CD4-positive, alpha-beta T cell (primary cell): ENCODE measurements at regions not wholly inside any gene's neighbourhood (a gene's known extent, or its start where the extent isn't known, plus 50 kb on each side); places are given as distances from the start of the nearest gene placed in this dataset.

ENCODE experiments used
- ATAC-seq: fragments of 200-7000 bp; cut with Tn5 transposase; one replicate; pipeline ENCODE4 v1.10.0; 2022; ENCODE audit warnings: mild to moderate bottlenecking; ENCODE audit not compliant: poor library complexity
- CTCF ChIA-PET: fragments of 350-600 bp; sonication (Branson Sonifier 250); formaldehyde crosslinking; loops from one replicate; lab custom pipeline; 2021; ENCODE audit warnings: antibody characterized with exemption, inconsistent platforms; lab: Charles Lee
- POLR2A ChIA-PET: fragments of 350-600 bp; sonication (Branson Sonifier 250); formaldehyde crosslinking; loops from one replicate; lab custom pipeline; 2021; ENCODE audit warnings: antibody characterized with exemption, inconsistent platforms; lab: Charles Lee
- DNase-seq, 14 experiments: peaks; one replicate each; pipeline ENCODE4 v3.0.0-alpha.2; 2013 to 2020; ENCODE audit warnings: mixed read lengths in 2 of 14
- H3K27ac ChIP-seq, 2 donors: one replicate each; pipeline versions ENCODE4 v1.5.1 to v1.7.0; 2013; ENCODE audit warnings: low read length in 2 of 2, low read depth in 1 of 2, mild to moderate bottlenecking in 1 of 2
- H3K27me3 ChIP-seq, 2 experiments: 1 replicate in 1 of 2; 2 replicates in 1 of 2; pipeline versions ENCODE4 v1.6.1 to v1.7.0; 2013; ENCODE audit warnings: low read length in 2 of 2, control low read depth in 1 of 2, mild to moderate bottlenecking in 1 of 2, moderate library complexity in 1 of 2; ENCODE audit not compliant: insufficient read depth in 2 of 2, control insufficient read depth in 1 of 2
- H3K36me3 ChIP-seq: one replicate; pipeline ENCODE4 v1.6.1; 2013; ENCODE audit warnings: low read length, control low read depth; ENCODE audit not compliant: insufficient read depth
- H3K4me1 ChIP-seq: one replicate; pipeline ENCODE4 v1.6.1; 2013; ENCODE audit warnings: low read length, control low read depth; ENCODE audit not compliant: insufficient read depth
- H3K4me3 ChIP-seq: one replicate; pipeline ENCODE4 v1.5.1; 2013; ENCODE audit warnings: mild to moderate bottlenecking, low read length, moderate library complexity
- H3K9me3 ChIP-seq, 2 experiments: 1 replicate in 1 of 2; 2 replicates in 1 of 2; pipeline versions ENCODE4 v1.6.1 to v1.7.0; 2013; ENCODE audit warnings: low read length in 2 of 2, mild to moderate bottlenecking in 2 of 2, control low read depth in 1 of 2, moderate library complexity in 1 of 2; ENCODE audit not compliant: control insufficient read depth in 1 of 2, insufficient read depth in 1 of 2
- H3K27ac Mint-ChIP-seq: one replicate; pipeline ENCODE4 v1.8.0; 2020; ENCODE audit warnings: mixed read lengths
- H3K27me3 Mint-ChIP-seq: one replicate; pipeline ENCODE4 v1.8.0; 2021; ENCODE audit warnings: mixed read lengths
- H3K36me3 Mint-ChIP-seq: one replicate; pipeline ENCODE4 v1.8.0; 2021; ENCODE audit warnings: low read depth, mixed read lengths
- H3K4me1 Mint-ChIP-seq: one replicate; pipeline ENCODE4 v1.8.0; 2021; ENCODE audit warnings: low read depth, mixed read lengths
- H3K4me3 Mint-ChIP-seq: one replicate; pipeline ENCODE4 v1.8.0; 2020; ENCODE audit warnings: mild to moderate bottlenecking, mixed read lengths
- H3K9me3 Mint-ChIP-seq: one replicate; pipeline ENCODE4 v1.8.0; 2020; ENCODE audit warnings: mixed read lengths
- CTCF ChIP-seq: fragments of 200-600 bp; IDR thresholded peaks from one replicate; pipeline ENCODE4 v1.8.0; 2022; ENCODE audit warnings: antibody characterized with exemption, mild to moderate bottlenecking
- intact Hi-C, 2 experiments: fragments of 100-400 bp; cut with DNase I in 1 of 2; cut with micrococcal nuclease in 1 of 2; formaldehyde crosslinking; loops; one replicate each; pipeline versions ENCODE4 v1.15.1 to v1.9.0; 2023 to 2025; cut with DNase I, micrococcal nuclease

GRCh38 chr1:104856091-104856490 lies 1106.4 kb downstream of the AMY1C start:
- Mint-ChIP-seq H3K4me1 (no peaks in the 10 kb centered on the region), H3K27ac (no peak overlapping the region), H3K36me3 (no peaks in the 10 kb centered on the region), H3K4me3 (no peak overlapping the region), H3K9me3 (peaks cover 7% of the 10 kb centered on the region), H3K27me3 (no peaks in the 10 kb centered on the region)
- Histone ChIP-seq H3K9me3 (peaks cover 0 to 31% of the 10 kb centered on the region in 2 experiments), H3K4me3 (no peak overlapping the region), H3K27me3 (no peaks in the 10 kb centered on the region), H3K36me3 (no peaks in the 10 kb centered on the region), H3K27ac (no peak overlapping the region), H3K4me1 (no peaks in the 10 kb centered on the region)
- DNase-seq (no peak), ATAC-seq (no peak)
- intact Hi-C loops, result no loop called here
- no peak for TF ChIP-seq CTCF
- ChIA-PET CTCF (no interaction called here), POLR2A (no interaction called here)

- intact Hi-C loops, result no loop called here
- Mint-ChIP-seq H3K27me3 (no peaks in the 10 kb centered on the region), H3K9me3 (peaks cover 7% of the 10 kb centered on the region), H3K4me1 (no peaks in the 10 kb centered on the region), H3K36me3 (no peaks in the 10 kb centered on the region), H3K27ac (no peak overlapping the region), H3K4me3 (no peak overlapping the region)
- no peak overlapping the region for H3K4me3 ChIP-seq
- CTCF ChIA-PET, result no interaction called here
- TF ChIP-seq CTCF, result no peak
- no peaks in the 10 kb centered on the region for H3K36me3 ChIP-seq
- no peaks in the 10 kb centered on the region for H3K27me3 ChIP-seq
- POLR2A ChIA-PET, result no interaction called here
- DNase-seq (no peak), ATAC-seq (no peak)
- H3K9me3 ChIP-seq, result peaks cover 0 to 34% of the 10 kb centered on the region in 2 experiments
- H3K4me1 ChIP-seq, result no peaks in the 10 kb centered on the region
- no peak overlapping the region for H3K27ac ChIP-seq
These were observed 1106.8 kb downstream of the AMY1C start for GRCh38 chr1:104856518-104856917.

GRCh38 chr1:104868794-104869193 lies 1119.1 kb downstream of the AMY1C start:
- no peaks in the 10 kb centered on the region for H3K36me3 Mint-ChIP-seq
- ATAC-seq (no peak), DNase-seq (no peak)
- no peak overlapping the region for H3K27ac Mint-ChIP-seq
- CTCF ChIA-PET, result no interaction called here
- no peak overlapping the region for H3K27ac ChIP-seq
- no peaks in the 10 kb centered on the region for H3K27me3 ChIP-seq
- H3K9me3 ChIP-seq, result no peaks in the 10 kb centered on the region
- H3K9me3 Mint-ChIP-seq, result peaks cover 14% of the 10 kb centered on the region
- H3K27me3 Mint-ChIP-seq, result no peaks in the 10 kb centered on the region
- no peaks in the 10 kb centered on the region for H3K36me3 ChIP-seq
- H3K4me1 ChIP-seq, result no peaks in the 10 kb centered on the region
- H3K4me3 ChIP-seq, result no peak overlapping the region
- H3K4me3 Mint-ChIP-seq, result no peak overlapping the region
- no peaks in the 10 kb centered on the region for H3K4me1 Mint-ChIP-seq
- POLR2A ChIA-PET, result no interaction called here
- no peak for TF ChIP-seq CTCF
- intact Hi-C loops, result no loop called here
